NAMALWA (cell line): ENCODE measurements at regions not wholly inside any gene's neighbourhood (a gene's known extent, or its start where the extent isn't known, plus 50 kb on each side); places are given as distances from the start of the nearest gene placed in this dataset.
A peak's percentile ranks its signal among the peaks of the same experiment; 100 is the strongest.

ENCODE experiments used
- DNase-seq: peaks from one replicate; pipeline ENCODE4 v3.0.0-alpha.2; 2015; ENCODE audit warnings: low spot score

DNA sequence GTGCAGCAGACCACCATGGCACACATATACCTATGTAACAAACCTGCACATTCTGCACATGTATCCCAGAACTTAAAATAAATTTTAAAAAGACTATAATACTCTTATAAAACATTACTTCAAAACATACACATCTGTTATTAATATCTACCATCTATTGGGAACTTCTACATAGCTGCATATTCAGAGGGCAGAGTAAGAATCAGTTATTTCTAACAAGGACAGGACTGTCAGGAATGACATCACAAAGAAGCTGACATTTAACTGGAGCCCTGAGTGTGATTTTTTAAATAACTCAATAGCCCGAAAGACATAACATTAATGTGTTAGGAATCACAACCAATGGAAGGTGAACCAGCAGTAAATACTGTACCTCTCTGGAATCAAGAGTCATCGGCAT lies 276.7 kb upstream of the ECI2 start:
- DNase-seq: no peak

DNA sequence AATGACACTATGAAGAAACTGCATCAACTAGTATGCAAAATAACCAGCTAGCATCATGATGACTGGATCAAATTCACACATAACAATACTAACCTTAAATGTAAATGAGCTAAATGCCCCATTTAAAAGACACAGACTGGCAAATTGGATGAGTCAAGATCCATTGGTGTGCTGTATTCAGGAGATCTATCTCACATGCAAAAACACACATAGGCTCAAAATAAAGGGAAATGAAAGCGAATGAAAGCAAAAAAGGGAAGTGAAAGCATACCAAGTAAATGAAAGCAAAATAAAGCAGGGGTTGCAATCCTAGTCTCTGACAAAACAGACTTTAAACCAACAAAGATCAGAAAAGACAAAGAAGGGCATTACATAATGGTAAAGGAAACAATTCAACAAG lies 272.3 kb upstream of the ECI2 start:
- DNase-seq: peak; percentile 89

DNA sequence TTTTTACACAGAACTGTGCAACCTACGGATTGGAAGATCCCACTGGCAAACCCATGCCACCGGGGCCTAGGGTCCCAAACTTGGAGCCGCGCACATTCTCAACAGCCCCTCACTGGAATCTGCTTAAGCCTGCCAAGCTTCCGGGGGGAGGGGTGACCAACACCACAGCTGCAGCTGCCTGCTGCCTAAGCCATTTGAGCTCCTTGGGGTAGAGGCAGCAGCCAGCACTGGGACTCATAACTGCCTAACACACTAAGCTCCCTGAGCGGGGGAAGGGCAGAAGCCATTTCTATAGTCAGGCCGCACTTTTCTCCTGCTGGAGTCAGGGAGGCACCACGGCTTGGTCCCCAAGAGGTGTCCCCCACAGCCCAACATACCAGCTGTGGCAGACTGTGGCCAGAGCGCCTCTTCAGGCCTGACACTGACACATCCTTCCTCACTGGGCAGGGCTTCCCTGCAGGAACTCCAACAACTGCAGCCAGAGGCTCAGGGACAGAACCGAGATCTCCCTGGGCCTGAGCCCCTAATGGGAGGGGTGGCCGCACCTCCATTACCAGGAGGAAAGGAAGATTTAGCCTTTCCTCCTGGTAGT lies 270.3 kb upstream of the ECI2 start:
- no peak for DNase-seq

DNA sequence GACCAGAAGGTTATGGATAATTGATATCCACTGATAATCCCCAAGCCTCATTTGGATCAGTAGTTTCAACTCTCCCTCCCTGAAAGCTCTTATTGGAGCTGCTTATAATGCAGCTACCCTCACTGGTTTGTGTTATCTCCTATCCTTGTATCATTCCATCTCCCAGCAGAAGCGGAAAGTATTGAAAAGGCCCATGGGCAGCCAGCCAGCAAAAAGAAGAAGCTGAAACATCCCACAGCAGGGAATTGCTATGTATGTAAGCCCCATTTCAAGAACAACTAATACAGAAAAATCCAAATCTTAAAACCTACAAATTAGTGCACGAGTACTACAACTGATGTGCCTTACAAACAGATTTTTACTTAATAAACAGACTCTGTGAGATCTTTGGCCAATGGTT lies 269.0 kb upstream of the ECI2 start:
- no peak for DNase-seq

DNA sequence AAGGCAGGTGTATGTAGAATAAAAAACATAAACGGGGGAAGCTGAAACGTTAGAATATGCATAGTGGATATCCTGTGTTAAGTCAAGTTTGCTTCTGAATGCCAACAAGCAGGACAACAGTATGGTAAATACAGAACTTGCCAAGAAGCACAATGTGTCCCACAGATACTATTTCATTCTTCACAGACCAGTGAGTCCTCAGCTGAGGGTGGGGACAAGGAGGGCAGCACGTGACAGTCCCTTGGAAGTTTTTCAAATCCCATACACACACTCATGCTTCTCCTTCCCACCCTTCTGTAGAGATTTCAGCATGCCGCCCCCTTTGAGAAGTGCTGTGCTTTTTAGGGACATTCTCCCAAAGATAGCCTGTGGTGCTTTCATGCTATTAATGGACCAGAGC lies 268.5 kb upstream of the ECI2 start:
- DNase-seq: no peak

DNA sequence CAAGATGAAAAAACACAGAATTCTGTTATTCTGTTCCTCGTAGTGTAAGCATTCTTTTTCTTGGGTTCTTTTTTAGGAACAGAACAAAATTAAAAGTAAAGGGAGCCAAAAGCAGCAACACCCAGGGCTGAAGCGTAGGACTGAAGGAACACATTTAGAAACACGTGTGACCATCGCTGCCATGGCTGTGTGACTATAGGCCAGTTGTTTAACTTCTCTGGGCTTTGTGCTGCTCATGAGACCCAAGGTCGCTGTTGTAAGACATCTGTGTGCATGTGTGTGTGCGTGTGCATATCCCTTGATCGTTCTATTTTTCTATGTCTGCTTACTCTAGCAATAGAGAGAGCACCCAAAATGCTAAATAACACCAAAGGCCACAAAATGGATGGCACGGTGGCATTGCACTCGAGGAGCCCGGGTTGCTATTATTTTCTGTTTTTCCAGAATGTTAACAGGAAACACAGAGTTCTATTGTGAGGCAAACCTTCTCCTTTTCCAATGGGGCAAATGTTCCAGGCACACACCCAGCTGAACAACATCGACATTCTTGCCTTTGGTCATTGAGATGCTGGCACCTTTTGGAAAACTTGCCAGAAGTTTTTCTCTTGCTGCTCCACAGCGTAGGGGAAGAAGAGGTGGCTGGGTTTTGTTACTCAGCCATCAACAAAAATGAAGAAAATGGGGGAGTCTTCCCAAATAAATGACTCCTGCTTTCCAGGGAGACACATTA lies 267.8 kb upstream of the ECI2 start:
- no peak for DNase-seq

DNA sequence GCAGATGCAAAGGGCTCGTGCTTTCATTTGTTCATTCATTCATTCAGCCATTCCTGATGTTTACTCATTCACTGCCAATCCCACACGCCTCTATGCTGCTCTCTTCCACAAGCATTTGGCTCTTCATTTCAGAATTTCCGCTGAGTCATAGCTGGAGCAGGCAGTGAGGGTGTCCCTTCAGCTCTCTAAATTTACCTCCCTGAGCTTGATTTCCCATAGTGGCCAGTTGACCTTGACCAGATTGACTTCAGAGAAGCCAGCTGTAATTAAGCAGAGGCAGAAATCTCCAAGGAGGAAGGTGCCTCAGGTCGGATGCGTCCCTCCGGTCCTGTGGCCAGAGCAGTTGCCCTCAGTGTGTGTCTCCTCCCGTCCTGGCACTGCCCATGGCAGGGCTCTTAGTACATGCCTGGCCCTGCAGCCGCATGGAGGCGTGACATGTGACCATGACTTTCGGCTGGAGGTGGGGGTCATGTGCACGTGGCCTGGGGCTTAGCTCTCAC lies 267.2 kb upstream of the ECI2 start:
- no peak for DNase-seq

DNA sequence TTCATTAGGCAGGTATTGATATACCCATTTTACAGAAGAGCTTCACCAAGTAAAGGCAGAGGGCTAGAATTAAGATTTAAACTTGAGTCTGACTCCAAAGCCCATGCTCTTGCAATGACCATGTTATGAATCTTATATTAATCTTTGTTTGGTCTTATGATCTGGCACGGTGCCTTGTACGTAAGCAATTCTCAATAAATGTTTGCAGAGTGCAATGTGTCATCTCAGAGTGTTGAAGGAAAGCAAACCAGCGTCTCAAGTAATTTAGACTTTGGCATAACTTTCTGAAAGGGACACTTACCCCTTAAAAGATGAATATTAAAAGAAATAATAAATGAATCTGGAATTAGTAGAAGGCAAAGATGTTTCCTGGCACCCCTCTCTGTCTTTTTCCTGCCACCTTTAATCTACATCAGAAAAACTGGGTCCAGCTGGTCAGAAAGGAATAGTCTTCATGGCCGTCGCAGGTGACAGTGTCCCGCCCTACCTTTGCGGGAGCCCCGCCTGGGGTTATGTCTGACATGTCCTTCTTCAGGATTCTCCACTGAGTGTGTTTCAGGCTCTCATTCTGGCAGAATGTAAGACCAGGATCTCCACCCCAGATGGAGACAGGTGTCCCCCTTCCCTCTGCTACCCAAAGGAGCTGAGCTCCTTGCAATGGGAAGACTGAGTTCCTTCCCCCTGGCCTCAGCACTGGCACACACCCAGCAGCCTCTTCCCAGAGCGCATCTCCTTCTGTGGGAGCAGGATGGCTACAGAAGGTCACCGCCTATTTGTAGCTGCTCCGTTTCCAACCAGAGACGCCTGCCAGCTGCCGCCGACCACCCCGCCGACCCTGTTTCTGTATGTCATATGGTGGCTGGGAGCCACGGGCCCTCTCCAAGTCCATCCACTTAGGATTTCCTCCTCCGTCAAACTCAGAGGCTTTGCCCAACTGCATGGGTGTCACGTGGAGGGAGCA lies 266.3 kb upstream of the ECI2 start:
- DNase-seq: no peak

DNA sequence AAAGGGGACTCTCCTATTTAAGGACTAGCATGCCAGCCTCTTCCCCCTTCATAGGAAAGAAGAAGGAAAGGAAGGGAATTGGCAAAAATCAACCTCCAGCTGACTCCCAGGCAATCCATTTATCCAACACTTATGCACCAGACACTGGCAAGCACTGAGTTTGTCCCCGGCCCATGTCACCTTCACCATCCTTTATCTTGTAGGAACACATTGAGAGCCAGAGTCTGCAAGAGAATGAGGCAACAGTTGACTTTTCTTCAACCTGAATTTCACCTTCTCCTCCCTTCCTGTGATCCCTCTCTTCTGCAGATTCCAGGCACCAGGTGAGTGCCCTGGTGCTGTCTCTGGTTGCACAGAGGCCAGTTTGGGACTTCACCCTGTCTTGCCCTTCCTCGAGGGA lies 264.3 kb upstream of the ECI2 start:
- no peak for DNase-seq

DNA sequence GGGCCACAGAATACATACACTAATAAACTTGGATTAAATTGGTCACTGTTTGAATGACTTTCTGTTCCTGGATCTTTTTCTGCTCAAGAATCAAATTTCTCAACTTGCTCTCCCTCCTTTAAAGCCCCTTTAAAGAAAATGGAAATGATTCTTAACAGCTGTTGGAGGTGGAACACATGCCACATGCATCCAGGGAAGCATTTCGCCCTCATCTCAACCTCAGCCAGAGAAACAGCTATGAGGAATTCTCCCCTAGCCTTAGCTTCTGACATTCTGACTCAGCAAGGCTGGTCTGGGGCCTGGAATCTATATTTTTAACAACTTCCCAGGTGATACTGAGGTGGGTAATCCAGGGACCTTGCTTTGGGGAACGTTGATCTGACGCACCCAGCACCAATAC lies 263.4 kb upstream of the ECI2 start:
- no peak for DNase-seq

DNA sequence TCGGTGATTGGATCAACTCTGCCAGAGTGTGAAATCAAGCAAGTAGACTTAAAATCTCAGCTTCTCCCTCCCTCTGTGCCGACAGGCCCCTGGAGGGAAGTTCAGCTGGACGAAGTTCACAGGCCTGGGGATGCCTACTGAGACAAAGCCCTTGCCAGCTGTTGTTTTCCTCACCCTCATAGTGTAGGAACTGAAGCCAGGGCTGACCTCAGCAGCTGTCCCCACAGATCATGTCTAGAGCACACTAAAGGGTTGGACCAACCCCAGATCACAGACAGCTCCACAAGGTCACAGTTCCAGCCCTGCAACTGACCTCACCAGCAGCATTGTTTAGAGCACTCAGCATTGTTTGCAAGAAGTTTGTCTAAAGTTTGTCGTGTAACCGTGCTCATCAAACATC lies 261.9 kb upstream of the ECI2 start:
- no peak for DNase-seq

DNA sequence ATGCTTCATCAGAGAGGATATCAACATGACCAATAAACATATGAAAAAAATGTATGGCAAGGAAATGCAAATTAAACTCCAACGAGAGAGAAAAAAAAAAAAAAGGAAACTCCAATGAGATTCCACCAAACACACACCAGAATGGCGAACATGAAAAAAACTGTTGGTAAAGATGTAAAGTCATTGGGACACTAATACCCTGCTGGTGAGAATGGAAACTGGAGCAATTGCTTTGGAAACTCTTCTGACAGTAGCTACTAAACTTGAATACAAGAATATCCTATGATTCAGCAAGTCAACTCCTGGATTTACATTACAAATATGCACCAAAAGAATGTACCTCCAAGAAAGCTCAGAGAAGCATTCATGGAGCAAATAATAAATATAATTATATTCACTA lies 260.7 kb upstream of the ECI2 start:
- DNase-seq: no peak

DNA sequence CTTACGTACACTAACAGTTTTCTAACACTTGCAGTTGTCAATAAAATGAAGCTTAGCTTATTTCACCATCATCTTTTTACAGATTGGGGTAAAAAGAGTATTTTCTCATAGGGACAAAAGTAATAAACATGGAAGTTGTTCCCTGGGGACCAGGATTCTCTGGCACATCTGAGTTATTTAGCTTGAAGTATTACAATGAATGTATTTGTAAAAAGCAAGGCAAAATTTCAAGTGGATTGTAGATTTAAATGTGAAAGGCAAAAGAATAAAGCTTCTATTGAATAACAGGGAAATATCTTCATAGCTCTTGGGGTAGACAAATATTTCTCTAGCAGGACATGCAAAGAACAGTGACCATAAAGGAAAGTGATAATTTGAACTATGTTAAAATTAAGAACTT lies 260.0 kb upstream of the ECI2 start:
- DNase-seq: no peak

DNA sequence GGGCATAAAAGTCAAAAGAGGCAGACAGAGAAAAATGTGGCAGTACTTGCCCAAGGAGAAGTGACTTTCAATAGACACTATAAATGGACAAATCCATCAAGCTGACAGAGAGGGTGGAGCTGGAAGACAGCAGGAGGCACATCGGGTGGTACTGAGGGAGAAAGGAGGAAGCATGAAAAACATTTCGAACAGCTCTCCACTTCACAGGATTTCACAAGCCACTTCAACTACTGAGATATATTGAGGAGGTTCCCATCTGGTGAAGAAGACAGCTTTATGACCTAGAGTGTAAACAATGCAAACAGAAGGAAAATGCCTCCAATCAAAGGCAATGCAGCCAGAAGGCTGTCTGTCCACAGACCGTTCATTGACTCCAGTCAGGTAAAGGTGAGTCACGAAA lies 259.4 kb upstream of the ECI2 start:
- no peak for DNase-seq

DNA sequence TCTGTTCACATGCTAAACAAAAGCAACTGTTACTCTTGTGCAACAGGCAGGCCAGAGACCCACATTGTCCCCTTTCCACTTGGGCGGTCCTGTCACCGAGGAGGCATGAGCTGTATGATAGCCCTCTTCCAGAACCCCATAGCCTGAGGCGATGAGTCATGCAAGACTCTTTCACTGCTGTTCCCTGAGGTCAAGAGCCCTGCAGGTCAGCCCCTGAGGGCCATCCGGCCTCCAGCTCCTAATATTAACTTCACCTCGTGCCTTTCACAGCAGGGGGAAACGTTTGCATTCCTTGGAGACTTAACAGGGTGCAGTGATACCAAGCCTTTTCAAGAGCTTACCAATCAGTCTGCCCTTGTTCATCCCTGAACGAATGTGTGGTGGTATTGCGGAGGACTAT lies 253.3 kb upstream of the ECI2 start:
- no peak for DNase-seq

DNA sequence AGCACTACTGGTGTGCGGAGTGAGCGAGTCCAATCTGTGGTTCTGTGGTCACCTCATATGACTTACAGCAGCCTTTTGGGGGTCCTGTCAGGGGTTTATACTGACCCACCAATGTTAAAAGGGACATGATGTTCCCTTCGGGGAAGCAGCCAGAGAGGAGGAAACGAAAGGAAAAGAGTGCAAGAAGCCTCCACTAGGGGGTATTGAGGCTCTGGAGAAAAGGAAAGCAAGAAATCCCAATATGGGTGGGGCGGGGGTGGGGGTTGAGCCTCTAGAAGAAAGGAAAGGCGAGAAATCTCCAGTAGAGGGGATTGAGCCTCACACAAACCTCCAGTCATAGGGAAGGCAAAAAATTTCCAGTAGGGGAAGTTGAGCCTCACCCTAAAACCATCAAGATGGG lies 249.3 kb upstream of the ECI2 start:
- DNase-seq: no peak

DNA sequence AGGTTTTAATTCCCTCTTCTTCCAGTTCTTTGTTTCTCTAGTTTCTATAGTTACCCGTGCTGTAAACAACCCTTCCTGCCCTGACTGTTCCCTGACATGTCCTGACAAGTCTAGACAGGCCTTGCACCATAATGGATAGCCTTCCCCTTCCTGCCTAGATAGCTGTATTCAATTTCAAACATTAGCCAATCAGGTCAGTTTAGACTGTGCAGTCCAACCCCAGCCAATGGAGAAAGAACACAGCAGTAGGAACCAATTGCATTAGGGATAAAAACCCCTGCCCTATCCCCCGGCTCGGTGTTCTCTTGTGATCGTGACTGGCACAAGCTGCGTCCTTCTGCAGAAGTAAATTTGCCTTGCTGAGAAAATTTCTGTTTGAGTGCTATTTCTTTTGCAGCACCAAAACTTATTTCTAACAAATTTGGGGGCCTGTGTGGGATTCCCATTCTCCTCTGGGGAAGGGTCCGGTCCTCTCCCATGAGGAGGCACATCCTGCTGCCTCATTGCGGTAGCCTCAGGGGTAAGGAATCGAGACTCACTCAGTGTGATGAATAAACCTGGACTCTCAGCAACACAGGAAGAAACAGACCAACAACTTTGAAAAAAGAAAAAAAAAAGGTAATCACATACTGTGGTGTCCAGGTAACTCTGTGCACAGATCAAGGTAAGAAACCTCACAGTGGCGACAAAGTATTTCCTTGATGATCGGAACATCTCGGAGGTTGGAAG lies 248.7 kb upstream of the ECI2 start:
- DNase-seq: no peak

DNA sequence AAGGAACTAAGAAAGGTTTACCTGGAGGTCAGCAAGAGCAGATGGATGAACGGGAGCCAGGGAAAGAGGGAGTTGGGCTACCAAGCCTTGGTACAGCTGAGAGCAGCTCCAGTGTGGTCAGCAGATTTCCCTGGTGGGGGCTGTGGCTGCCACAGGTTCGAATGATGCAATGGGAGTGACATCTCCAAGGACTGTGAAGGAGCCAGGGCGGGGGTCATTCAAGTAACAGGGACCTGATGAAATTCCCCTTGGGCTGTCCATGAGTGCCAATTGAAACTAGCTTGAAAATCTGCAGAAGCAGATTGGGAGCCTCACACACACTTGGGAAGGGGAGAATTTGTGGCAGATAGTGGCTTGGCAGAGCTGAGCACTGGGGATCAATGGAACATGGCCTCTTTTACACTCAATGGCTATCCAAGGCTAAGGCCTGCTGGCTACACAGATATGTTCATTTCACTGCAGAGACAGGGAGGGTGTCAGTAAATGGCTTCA lies 247.0 kb upstream of the ECI2 start:
- DNase-seq: no peak

DNA sequence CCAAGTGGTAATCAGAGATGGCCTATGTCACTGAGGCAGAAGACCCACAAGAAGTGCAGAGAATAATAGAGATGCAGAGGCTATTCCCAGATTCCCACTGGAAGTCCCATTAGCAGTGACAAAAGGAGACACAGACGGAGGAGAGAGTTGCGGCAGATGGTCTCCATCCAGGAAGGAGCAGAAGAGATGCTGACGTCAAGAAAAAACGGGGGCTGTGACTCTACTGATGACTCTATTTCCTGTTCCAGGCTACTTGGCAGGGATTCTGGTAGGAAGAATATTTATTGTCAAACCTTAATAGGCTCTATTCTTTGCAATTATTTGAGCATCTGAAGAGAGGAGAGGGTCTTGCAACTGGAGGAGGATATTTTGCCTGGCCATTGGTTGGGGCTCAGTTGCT lies 246.0 kb upstream of the ECI2 start:
- DNase-seq: no peak

DNA sequence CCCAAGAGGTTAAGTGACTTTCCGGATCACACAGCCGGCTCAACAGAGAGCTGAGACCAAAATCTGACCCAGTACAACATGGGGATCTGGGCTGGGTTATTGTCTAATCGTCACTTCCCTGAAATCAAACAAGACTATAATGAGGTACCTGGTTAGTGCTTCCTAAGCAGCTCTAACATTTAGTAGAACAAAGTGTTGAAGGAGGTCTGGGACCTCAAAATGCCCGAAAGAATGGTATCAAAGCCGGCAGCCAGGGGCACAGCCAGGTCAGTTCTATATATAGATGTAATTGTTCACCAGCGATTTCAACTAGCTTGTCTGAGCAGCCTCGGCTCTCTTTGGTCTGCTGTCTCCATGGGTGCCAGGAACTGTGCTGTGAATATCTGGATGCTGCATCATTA lies 245.5 kb upstream of the ECI2 start:
- DNase-seq: no peak

DNA sequence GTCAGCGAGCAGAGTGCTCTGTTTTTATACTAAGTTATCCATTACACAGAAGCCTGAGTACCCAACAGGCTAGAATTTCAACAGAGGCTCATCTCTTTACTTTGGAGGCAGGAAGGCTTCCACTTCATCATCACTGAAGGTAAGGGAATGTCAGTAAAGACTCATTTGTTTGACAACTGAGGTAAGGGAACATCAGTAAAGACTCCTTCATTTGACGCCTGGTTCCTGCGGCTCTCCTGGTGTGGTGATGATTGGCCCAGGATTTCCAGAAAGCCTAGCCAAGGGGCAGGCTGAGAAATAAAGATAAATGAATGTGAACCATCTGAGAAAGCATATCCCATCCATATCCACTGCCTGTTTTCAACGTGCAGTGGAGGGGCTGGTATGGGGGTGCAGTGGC lies 244.6 kb upstream of the ECI2 start:
- DNase-seq: no peak
